Urinary bladder (tissue), 3 donors: ENCODE measurements at regions not wholly inside any gene's neighbourhood (a gene's known extent, or its start where the extent isn't known, plus 50 kb on each side); places are given as distances from the start of the nearest gene placed in this dataset.

Experiments used
- DNase-seq: peaks from one replicate; pipeline ENCODE4 v3.0.0-alpha.2; 2015; ENCODE audit errors: extremely low spot score
- H3K27ac ChIP-seq: one replicate; pipeline ENCODE4 v1.5.1; 2013; ENCODE audit warnings: low read depth, mild to moderate bottlenecking, moderate library complexity
- H3K36me3 ChIP-seq: one replicate; pipeline ENCODE4 v1.6.1; 2013; ENCODE audit warnings: mild to moderate bottlenecking, moderate library complexity; ENCODE audit not compliant: insufficient read depth
- H3K4me1 ChIP-seq: one replicate; pipeline ENCODE4 v1.6.1; 2013; ENCODE audit warnings: mild to moderate bottlenecking, moderate library complexity; ENCODE audit not compliant: insufficient read depth
- H3K4me3 ChIP-seq: one replicate; pipeline ENCODE4 v1.5.1; 2013; ENCODE audit warnings: low read depth, low read length
- WGBS: extraction: QIAGEN DNeasy Blood & Tissue Kit; methylation state at CpG from one replicate; pipeline ENCODE4 v1.1.7; 2013; 5-methylcytosine and 5-hydroxymethylcytosine counted together
- donor health status: healthy with polysubstance abuse.
- donor health status: healthy.

- DNase-seq = no peak
- Histone ChIP-seq H3K4me3 (no peak overlapping the region), H3K27ac (no peak overlapping the region), H3K4me1 (no peaks in the 10 kb centered on the region), H3K36me3 (no peaks in the 10 kb centered on the region)
- WGBS = 51% methylated on average over 2 of the region's 2 CpGs
These were observed 475.2 kb upstream of the EPHA3 start for GRCh38 chr3:88632226-88632625.

GRCh38 chr3:88640581-88640980, 466.8 kb upstream of the EPHA3 start:
- H3K36me3 ChIP-seq = no peaks in the 10 kb centered on the region
- no peak overlapping the region for H3K4me3 ChIP-seq
- no peak for DNase-seq
- H3K27ac ChIP-seq = no peak overlapping the region
- WGBS = 78% methylated on average over 1 of the region's 1 CpG
- no peaks in the 10 kb centered on the region for H3K4me1 ChIP-seq

GRCh38 chr3:88641033-88641604, 466.3 kb upstream of the EPHA3 start:
- 96% methylated on average over 2 of the region's 2 CpGs for WGBS
- Histone ChIP-seq H3K4me1 (no peaks in the 10 kb centered on the region), H3K27ac (no peak overlapping the region), H3K4me3 (no peak overlapping the region), H3K36me3 (no peaks in the 10 kb centered on the region)
- no peak for DNase-seq

GRCh38 chr3:88657459-88657858, 450.0 kb upstream of the EPHA3 start:
- no peak for DNase-seq
- H3K27ac ChIP-seq = no peak overlapping the region
- H3K4me3 ChIP-seq = no peak overlapping the region
- 97% methylated on average over 4 of the region's 4 CpGs for WGBS
- H3K4me1 ChIP-seq = no peaks in the 10 kb centered on the region
- H3K36me3 ChIP-seq = no peaks in the 10 kb centered on the region

GRCh38 chr3:88661433-88661824, 446.0 kb upstream of the EPHA3 start:
- DNase-seq = no peak

GRCh38 chr3:88668180-88668579, 439.2 kb upstream of the EPHA3 start:
- H3K36me3 ChIP-seq = no peaks in the 10 kb centered on the region

More at GRCh38 chr3:88661433-88661824, 446.0 kb upstream of the EPHA3 start:
- Histone ChIP-seq H3K4me3 (no peak overlapping the region), H3K4me1 (no peaks in the 10 kb centered on the region), H3K36me3 (no peaks in the 10 kb centered on the region), H3K27ac (no peak overlapping the region)
- WGBS = 78% methylated on average over 3 of the region's 3 CpGs

GRCh38 chr3:88671573-88671972, 435.8 kb upstream of the EPHA3 start:
- no peak overlapping the region for H3K27ac ChIP-seq
- DNase-seq = no peak
- 93% methylated on average over 3 of the region's 3 CpGs for WGBS
- no peaks in the 10 kb centered on the region for H3K4me1 ChIP-seq
- no peak overlapping the region for H3K4me3 ChIP-seq
- no peaks in the 10 kb centered on the region for H3K36me3 ChIP-seq

More at GRCh38 chr3:88668180-88668579, 439.2 kb upstream of the EPHA3 start:
- H3K27ac ChIP-seq = no peak overlapping the region
- WGBS = 92% methylated on average over 2 of the region's 2 CpGs
- DNase-seq = no peak
- no peaks in the 10 kb centered on the region for H3K4me1 ChIP-seq
- H3K4me3 ChIP-seq = no peak overlapping the region

- no peak for DNase-seq
- Histone ChIP-seq H3K36me3 (no peaks in the 10 kb centered on the region), H3K4me3 (no peak overlapping the region), H3K27ac (no peak overlapping the region), H3K4me1 (no peaks in the 10 kb centered on the region)
- 89% methylated on average over 1 of the region's 1 CpG for WGBS
These were observed 430.1 kb upstream of the EPHA3 start for GRCh38 chr3:88677298-88677697.

- 91% methylated on average over 3 of the region's 3 CpGs for WGBS
These were observed 428.7 kb upstream of the EPHA3 start for GRCh38 chr3:88678747-88679146.

GRCh38 chr3:88690287-88690686, 417.1 kb upstream of the EPHA3 start:
- H3K4me1 ChIP-seq = no peaks in the 10 kb centered on the region
- no peak for DNase-seq
- no peaks in the 10 kb centered on the region for H3K36me3 ChIP-seq
- 96% methylated on average over 3 of the region's 3 CpGs for WGBS
- H3K4me3 ChIP-seq = no peak overlapping the region
- no peak overlapping the region for H3K27ac ChIP-seq

More at GRCh38 chr3:88678747-88679146, 428.7 kb upstream of the EPHA3 start:
- DNase-seq = no peak
- H3K27ac ChIP-seq = no peak overlapping the region
- no peaks in the 10 kb centered on the region for H3K4me1 ChIP-seq
- no peak overlapping the region for H3K4me3 ChIP-seq
- no peaks in the 10 kb centered on the region for H3K36me3 ChIP-seq

GRCh38 chr3:88691081-88691480, 416.3 kb upstream of the EPHA3 start:
- Histone ChIP-seq H3K36me3 (no peaks in the 10 kb centered on the region), H3K4me3 (no peak overlapping the region), H3K4me1 (no peaks in the 10 kb centered on the region), H3K27ac (no peak overlapping the region)
- WGBS = 98% methylated on average over 3 of the region's 3 CpGs
- DNase-seq = no peak

GRCh38 chr3:88703501-88704059, 403.8 kb upstream of the EPHA3 start:
- DNase-seq = no peak
- Histone ChIP-seq H3K4me3 (no peak overlapping the region), H3K4me1 (no peaks in the 10 kb centered on the region), H3K36me3 (no peaks in the 10 kb centered on the region), H3K27ac (no peak overlapping the region)
- WGBS = 80% methylated on average over 3 of the region's 3 CpGs

GRCh38 chr3:88704338-88704737, 403.1 kb upstream of the EPHA3 start:
- 92% methylated on average over 3 of the region's 3 CpGs for WGBS
- Histone ChIP-seq H3K27ac (no peak overlapping the region), H3K36me3 (no peaks in the 10 kb centered on the region), H3K4me1 (no peaks in the 10 kb centered on the region), H3K4me3 (no peak overlapping the region)
- DNase-seq = no peak

GRCh38 chr3:88707837-88708236, 399.6 kb upstream of the EPHA3 start:
- H3K4me1 ChIP-seq = no peaks in the 10 kb centered on the region
- WGBS = 80% methylated on average over 1 of the region's 1 CpG
- H3K4me3 ChIP-seq = no peak overlapping the region
- no peak overlapping the region for H3K27ac ChIP-seq
- no peak for DNase-seq
- H3K36me3 ChIP-seq = no peaks in the 10 kb centered on the region

- no peaks in the 10 kb centered on the region for H3K36me3 ChIP-seq
These were observed 394.9 kb upstream of the EPHA3 start for GRCh38 chr3:88712552-88712951.

More at GRCh38 chr3:88712552-88712951, 394.9 kb upstream of the EPHA3 start:
- 95% methylated on average over 2 of the region's 2 CpGs for WGBS
- no peak for DNase-seq
- no peak overlapping the region for H3K4me3 ChIP-seq
- H3K4me1 ChIP-seq = no peaks in the 10 kb centered on the region
- H3K27ac ChIP-seq = no peak overlapping the region
